Trophoblast cell (in vitro differentiated cells and primary cell): ENCODE measurements at regions not wholly inside any gene's neighbourhood (a gene's known extent, or its start where the extent isn't known, plus 50 kb on each side); places are given as distances from the start of the nearest gene placed in this dataset.

Source experiments
- DNase-seq, 2 donors: peaks; one replicate each; pipeline ENCODE4 v3.0.0-alpha.2; 2016
- H2AFZ ChIP-seq: 2 replicates; pipeline ENCODE4 v1.6.1; 2013; ENCODE audit warnings: low read length, moderate library complexity, mild to moderate bottlenecking; ENCODE audit not compliant: insufficient read depth, poor library complexity
- H2AK5ac ChIP-seq: 2 replicates; pipeline ENCODE4 v1.6.1; 2013; ENCODE audit warnings: mild to moderate bottlenecking, low read length
- H2BK120ac ChIP-seq: 2 replicates; pipeline ENCODE4 v1.6.1; 2013; ENCODE audit warnings: low read length, mild to moderate bottlenecking, moderate library complexity; ENCODE audit not compliant: insufficient read depth, poor library complexity
- H2BK12ac ChIP-seq: 2 replicates; pipeline ENCODE4 v1.6.1; 2013; ENCODE audit warnings: mild to moderate bottlenecking, low read length, moderate library complexity
- H2BK5ac ChIP-seq: 2 replicates; pipeline ENCODE4 v1.6.1; 2013; ENCODE audit warnings: low read length, low read depth, moderate library complexity, mild to moderate bottlenecking; ENCODE audit not compliant: poor library complexity
- H3K14ac ChIP-seq: 2 replicates; pipeline ENCODE4 v1.6.1; 2013; ENCODE audit warnings: mild to moderate bottlenecking, low read length
- H3K18ac ChIP-seq: 2 replicates; pipeline ENCODE4 v1.6.1; 2013; ENCODE audit warnings: mild to moderate bottlenecking, low read length
- H3K23ac ChIP-seq: 2 replicates; pipeline ENCODE4 v1.6.1; 2013; ENCODE audit warnings: low read length
- H3K27ac ChIP-seq: 2 replicates; pipeline ENCODE4 v1.5.1; 2013; ENCODE audit warnings: low read depth, mild to moderate bottlenecking, inconsistent platforms, low read length, moderate library complexity
- H3K27me3 ChIP-seq: 2 replicates; pipeline ENCODE4 v1.6.1; 2013; ENCODE audit warnings: inconsistent platforms, mild to moderate bottlenecking, low read length, moderate library complexity; ENCODE audit not compliant: insufficient read depth
- H3K36me3 ChIP-seq, 2 experiments: 1 replicate in 1 of 2; 2 replicates in 1 of 2; pipeline ENCODE4 v1.6.1; 2013; ENCODE audit warnings: low read length in 2 of 2, mild to moderate bottlenecking in 2 of 2, moderate library complexity in 1 of 2; ENCODE audit not compliant: insufficient read depth in 2 of 2, control insufficient read depth in 1 of 2
- H3K4ac ChIP-seq: 2 replicates; pipeline ENCODE4 v1.6.1; 2013; ENCODE audit warnings: low read depth, mild to moderate bottlenecking, low read length, moderate library complexity
- H3K4me1 ChIP-seq, 2 experiments: 1 replicate in 1 of 2; 2 replicates in 1 of 2; pipeline ENCODE4 v1.6.1; 2013; ENCODE audit warnings: low read length in 2 of 2, mild to moderate bottlenecking in 2 of 2, moderate library complexity in 1 of 2; ENCODE audit not compliant: insufficient read depth in 2 of 2, control insufficient read depth in 1 of 2
- H3K4me2 ChIP-seq: 2 replicates; pipeline ENCODE4 v1.6.1; 2013; ENCODE audit warnings: inconsistent platforms, mild to moderate bottlenecking, low read length, moderate library complexity
- H3K4me3 ChIP-seq: 2 replicates; pipeline ENCODE4 v1.5.1; 2013; ENCODE audit warnings: mild to moderate bottlenecking, low read depth, low read length, inconsistent platforms
- H3K79me1 ChIP-seq: one replicate; pipeline ENCODE4 v1.6.1; 2013; ENCODE audit warnings: low read length
- H3K79me2 ChIP-seq: 2 replicates; pipeline ENCODE4 v1.6.1; 2013; ENCODE audit warnings: low read length, mild to moderate bottlenecking; ENCODE audit not compliant: control insufficient read depth, insufficient read depth, poor library complexity
- H3K9ac ChIP-seq: 2 replicates; pipeline ENCODE4 v1.6.1; 2013; ENCODE audit warnings: mild to moderate bottlenecking, low read length
- H3K9me3 ChIP-seq: 2 replicates; pipeline ENCODE4 v1.6.1; 2013; ENCODE audit warnings: low read depth, mild to moderate bottlenecking, control low read depth, inconsistent platforms, low read length; ENCODE audit not compliant: insufficient read depth
- H4K12ac ChIP-seq: 2 replicates; pipeline ENCODE4 v1.6.1; 2013; ENCODE audit warnings: low read depth, mild to moderate bottlenecking, low read length, moderate library complexity
- H4K8ac ChIP-seq: 2 replicates; pipeline ENCODE4 v1.6.1; 2013; ENCODE audit warnings: low read depth, mild to moderate bottlenecking, low read length, moderate library complexity
- H4K91ac ChIP-seq: one replicate; pipeline ENCODE4 v1.6.1; 2013; ENCODE audit warnings: low read depth, mild to moderate bottlenecking, low read length, moderate library complexity
- WGBS: extraction: QIAGEN DNeasy Blood & Tissue Kit; methylation state at CpG from one replicate; pipeline ENCODE4 v1.1.7; 2013; ENCODE audit warnings: missing lambda C conversion rate; ENCODE audit not compliant: insufficient read length, insufficient coverage; ENCODE audit errors: extremely low coverage; 5-methylcytosine and 5-hydroxymethylcytosine counted together

GRCh38 chr5:34563931-34564709 lies 92.0 kb upstream of the RAI14 start:
- no CpG with 5 or more reads among the region's 21 CpGs for WGBS
- H3K27me3 ChIP-seq: no peaks in the 10 kb centered on the region
- no peak overlapping the region for H3K4ac ChIP-seq
- no peak overlapping the region for H3K18ac ChIP-seq
- no peak overlapping the region for H4K8ac ChIP-seq
- no peak overlapping the region for H3K27ac ChIP-seq
- no peak overlapping the region for H3K4me3 ChIP-seq
- H3K4me2 ChIP-seq: no peak overlapping the region
- no peak overlapping the region for H2BK120ac ChIP-seq
- no peak overlapping the region for H2AK5ac ChIP-seq
- no peak overlapping the region for H3K14ac ChIP-seq
- no peak overlapping the region for H2BK5ac ChIP-seq
- no peaks in the 10 kb centered on the region for H3K79me2 ChIP-seq
- DNase-seq: no peak
- H3K4me1 ChIP-seq: peaks cover 5 to 13% of the 10 kb centered on the region in 2 experiments
- H3K79me1 ChIP-seq: no peaks in the 10 kb centered on the region
- no peak overlapping the region for H3K23ac ChIP-seq
- H3K9ac ChIP-seq: no peak overlapping the region
- no peak overlapping the region for H2AFZ ChIP-seq
- no peaks in the 10 kb centered on the region for H3K9me3 ChIP-seq
- H4K12ac ChIP-seq: no peak overlapping the region
- H2BK12ac ChIP-seq: no peak overlapping the region
- H4K91ac ChIP-seq: no peak overlapping the region
- no peaks in the 10 kb centered on the region for H3K36me3 ChIP-seq

GRCh38 chr5:34564710-34565235 lies 91.4 kb upstream of the RAI14 start:
- H3K9ac ChIP-seq: no peak overlapping the region
- H2BK5ac ChIP-seq: no peak overlapping the region
- H3K36me3 ChIP-seq: no peaks in the 10 kb centered on the region
- peaks cover 5 to 13% of the 10 kb centered on the region in 2 experiments for H3K4me1 ChIP-seq
- no peak overlapping the region for H3K27ac ChIP-seq
- no peak overlapping the region for H3K18ac ChIP-seq
- no peaks in the 10 kb centered on the region for H3K79me2 ChIP-seq
- H4K12ac ChIP-seq: no peak overlapping the region
- no peak overlapping the region for H3K23ac ChIP-seq
- no peak overlapping the region for H3K4ac ChIP-seq
- no peak overlapping the region for H3K4me3 ChIP-seq
- no peak overlapping the region for H2AK5ac ChIP-seq
- H3K9me3 ChIP-seq: no peaks in the 10 kb centered on the region
- H3K79me1 ChIP-seq: no peaks in the 10 kb centered on the region
- no CpG with 5 or more reads among the region's 15 CpGs for WGBS
- no peak overlapping the region for H3K4me2 ChIP-seq
- H3K14ac ChIP-seq: no peak overlapping the region
- H2BK120ac ChIP-seq: no peak overlapping the region
- H3K27me3 ChIP-seq: no peaks in the 10 kb centered on the region
- DNase-seq: no peak
- no peak overlapping the region for H4K8ac ChIP-seq
- no peak overlapping the region for H2BK12ac ChIP-seq
- H2AFZ ChIP-seq: no peak overlapping the region
- no peak overlapping the region for H4K91ac ChIP-seq

GRCh38 chr5:34570143-34570542 lies 86.0 kb upstream of the RAI14 start:
- no peaks in the 10 kb centered on the region for H3K9me3 ChIP-seq
- H2BK5ac ChIP-seq: no peak overlapping the region
- no peak overlapping the region for H2BK12ac ChIP-seq
- no peak overlapping the region for H4K91ac ChIP-seq
- H2BK120ac ChIP-seq: no peak overlapping the region
- no peaks in the 10 kb centered on the region for H3K79me2 ChIP-seq
- no CpG with 5 or more reads among the region's 6 CpGs for WGBS
- no peak overlapping the region for H3K18ac ChIP-seq
- H3K4me3 ChIP-seq: no peak overlapping the region
- H2AFZ ChIP-seq: no peak overlapping the region
- DNase-seq: no peak
- H3K4me1 ChIP-seq: peaks cover 0 to 3% of the 10 kb centered on the region in 2 experiments
- no peak overlapping the region for H2AK5ac ChIP-seq
- no peak overlapping the region for H3K4me2 ChIP-seq
- H3K23ac ChIP-seq: no peak overlapping the region
- no peaks in the 10 kb centered on the region for H3K36me3 ChIP-seq
- no peak overlapping the region for H3K27ac ChIP-seq
- H3K14ac ChIP-seq: no peak overlapping the region
- H3K79me1 ChIP-seq: no peaks in the 10 kb centered on the region
- no peak overlapping the region for H4K8ac ChIP-seq
- H3K27me3 ChIP-seq: no peaks in the 10 kb centered on the region
- no peak overlapping the region for H3K9ac ChIP-seq
- no peak overlapping the region for H4K12ac ChIP-seq
- no peak overlapping the region for H3K4ac ChIP-seq

- Histone ChIP-seq H2AK5ac (no peak overlapping the region), H3K18ac (no peak overlapping the region), H3K4me3 (no peak overlapping the region), H4K8ac (no peak overlapping the region), H3K79me2 (no peaks in the 10 kb centered on the region), H4K12ac (no peak overlapping the region), H3K9me3 (no peaks in the 10 kb centered on the region), H3K23ac (no peak overlapping the region), H2BK12ac (no peak overlapping the region), H2BK5ac (no peak overlapping the region), H3K14ac (no peak overlapping the region), H3K79me1 (no peaks in the 10 kb centered on the region), H2BK120ac (no peak overlapping the region), H3K4me2 (no peak overlapping the region), H3K36me3 (no peaks in the 10 kb centered on the region), H3K27me3 (no peaks in the 10 kb centered on the region), H3K9ac (no peak overlapping the region), H3K4ac (no peak overlapping the region), H4K91ac (no peak overlapping the region), H3K4me1 (peaks cover 0 to 3% of the 10 kb centered on the region in 2 experiments), H2AFZ (no peak overlapping the region), H3K27ac (no peak overlapping the region)
- no CpG with 5 or more reads among the region's 5 CpGs for WGBS
- DNase-seq: no peak
These were observed 85.1 kb upstream of the RAI14 start for GRCh38 chr5:34570721-34571676.
